Mesodermal cell (in vitro differentiated cells): ENCODE measurements at regions not wholly inside any gene's neighbourhood (a gene's known extent, or its start where the extent isn't known, plus 50 kb on each side); places are given as distances from the start of the nearest gene placed in this dataset.

Source experiments
- H3K27ac ChIP-seq: 2 replicates; pipeline ENCODE4 v1.7.0; 2013; ENCODE audit warnings: mild to moderate bottlenecking, low read depth, low read length, moderate library complexity; ENCODE audit not compliant: severe bottlenecking
- H3K36me3 ChIP-seq: 2 replicates; pipeline ENCODE4 v1.7.1; 2013; ENCODE audit warnings: mild to moderate bottlenecking, low read length, moderate library complexity; ENCODE audit not compliant: control insufficient read depth, insufficient read depth
- H3K4me1 ChIP-seq: one replicate; pipeline ENCODE4 v1.7.1; 2013; ENCODE audit warnings: mild to moderate bottlenecking, low read length; ENCODE audit not compliant: insufficient read depth, control insufficient read depth, poor library complexity, severe bottlenecking
- H3K4me3 ChIP-seq: 2 replicates; pipeline ENCODE4 v1.7.0; 2013; ENCODE audit warnings: low read length, control low read depth, mild to moderate bottlenecking; ENCODE audit not compliant: insufficient read depth, poor library complexity, severe bottlenecking; ENCODE audit errors: extremely low read depth
- H3K9me3 ChIP-seq: 2 replicates; pipeline ENCODE4 v1.7.1; 2013; ENCODE audit warnings: mild to moderate bottlenecking, low read length, moderate library complexity; ENCODE audit not compliant: control insufficient read depth
- WGBS, 2 experiments: methylation state at CpG; one replicate each; pipeline ENCODE4 v1.1.5; 2013; ENCODE audit warnings: missing lambda C conversion rate in 2 of 2; ENCODE audit not compliant: insufficient coverage in 2 of 2; 5-methylcytosine and 5-hydroxymethylcytosine counted together

DNA sequence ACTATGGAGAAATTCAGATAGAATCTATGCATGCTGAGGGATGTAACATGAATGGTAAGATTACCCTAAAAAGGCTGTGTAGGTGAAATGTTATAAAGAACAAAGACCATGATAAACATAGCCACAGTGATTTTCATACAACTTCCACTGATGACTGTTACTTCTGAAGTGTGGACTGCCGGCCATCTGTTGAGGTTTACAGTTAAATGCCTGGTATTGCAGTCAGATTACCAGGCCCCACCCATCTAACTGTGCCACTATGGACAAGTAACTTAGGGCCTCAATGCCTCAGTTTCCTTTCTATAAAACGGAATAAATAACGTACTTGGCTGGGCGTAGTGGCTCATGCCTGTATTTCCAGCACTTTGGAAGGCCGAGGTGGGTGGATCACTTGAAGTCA lies 395.6 kb downstream of the KLF12 start:
- no peaks in the 10 kb centered on the region for H3K9me3 ChIP-seq
- H3K4me3 ChIP-seq, result no peak overlapping the region
- 94 to 100% methylated on average over 4 to 5 of the region's 5 CpGs for WGBS, 2 experiments
- no peaks in the 10 kb centered on the region for H3K36me3 ChIP-seq
- no peaks in the 10 kb centered on the region for H3K4me1 ChIP-seq
- no peak overlapping the region for H3K27ac ChIP-seq

GRCh38 chr13:73737214-73737613 lies 397.0 kb downstream of the KLF12 start:
- Histone ChIP-seq H3K4me3 (no peak overlapping the region), H3K36me3 (no peaks in the 10 kb centered on the region), H3K9me3 (no peaks in the 10 kb centered on the region), H3K27ac (no peak overlapping the region), H3K4me1 (no peaks in the 10 kb centered on the region)
- 100% methylated on average over 1 of the region's 2 CpGs; no CpG with 5 or more reads in 1 of the 2 experiments for WGBS, 2 experiments

- Histone ChIP-seq H3K4me1 (no peaks in the 10 kb centered on the region), H3K9me3 (no peaks in the 10 kb centered on the region), H3K27ac (no peak overlapping the region), H3K36me3 (no peaks in the 10 kb centered on the region), H3K4me3 (no peak overlapping the region)
- 82 to 84% methylated on average over 2 to 4 of the region's 4 CpGs for WGBS, 2 experiments
These were observed 400.5 kb downstream of the KLF12 start for GRCh38 chr13:73733706-73734105.

DNA sequence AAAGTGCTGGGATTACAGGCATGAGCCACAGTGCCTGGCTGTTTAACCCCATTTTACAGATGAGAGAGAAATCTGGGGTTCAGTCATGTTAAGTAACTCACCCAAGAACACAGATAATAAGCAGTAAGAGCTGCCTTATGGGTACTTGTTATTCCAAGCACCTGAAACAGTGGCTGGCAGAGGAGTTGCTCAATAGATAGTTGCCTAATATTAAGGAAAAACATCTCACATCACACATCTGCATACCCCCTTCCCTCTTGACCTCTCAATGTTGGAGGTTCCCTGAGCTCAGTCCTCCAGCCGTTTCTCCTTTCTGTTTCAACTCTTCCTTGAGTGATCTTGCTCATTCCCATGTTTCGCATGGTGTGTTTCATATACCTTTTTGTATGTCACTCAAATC lies 401.9 kb downstream of the KLF12 start:
- no peaks in the 10 kb centered on the region for H3K4me1 ChIP-seq

GRCh38 chr13:73731564-73731963 lies 402.6 kb downstream of the KLF12 start:
- Histone ChIP-seq H3K9me3 (no peaks in the 10 kb centered on the region), H3K4me3 (no peak overlapping the region), H3K4me1 (no peaks in the 10 kb centered on the region), H3K36me3 (no peaks in the 10 kb centered on the region), H3K27ac (no peak overlapping the region)

More for the DNA sequence above, 401.9 kb downstream of the KLF12 start:
- WGBS, 2 experiments, result 91 to 95% methylated on average over 2 of the region's 2 CpGs
- Histone ChIP-seq H3K9me3 (no peaks in the 10 kb centered on the region), H3K4me3 (no peak overlapping the region), H3K27ac (no peak overlapping the region), H3K36me3 (no peaks in the 10 kb centered on the region)

GRCh38 chr13:73730014-73730413 lies 404.2 kb downstream of the KLF12 start:
- Histone ChIP-seq H3K4me3 (no peak overlapping the region), H3K4me1 (no peaks in the 10 kb centered on the region), H3K27ac (no peak overlapping the region), H3K9me3 (no peaks in the 10 kb centered on the region), H3K36me3 (no peaks in the 10 kb centered on the region)
- WGBS, 2 experiments, result 63 to 69% methylated on average over 2 to 5 of the region's 5 CpGs

GRCh38 chr13:73729046-73729445 lies 405.2 kb downstream of the KLF12 start:
- H3K4me3 ChIP-seq, result no peak overlapping the region
- H3K9me3 ChIP-seq, result no peaks in the 10 kb centered on the region
- no peaks in the 10 kb centered on the region for H3K4me1 ChIP-seq
- 100% methylated on average over 1 of the region's 1 CpG; no CpG with 5 or more reads in 1 of the 2 experiments for WGBS, 2 experiments
- no peak overlapping the region for H3K27ac ChIP-seq
- no peaks in the 10 kb centered on the region for H3K36me3 ChIP-seq

GRCh38 chr13:73722120-73722519 lies 412.1 kb downstream of the KLF12 start:
- no peak overlapping the region for H3K4me3 ChIP-seq
- no peaks in the 10 kb centered on the region for H3K4me1 ChIP-seq
- WGBS, 2 experiments, result no CpG with 5 or more reads among the region's 1 CpG
- H3K9me3 ChIP-seq, result no peaks in the 10 kb centered on the region
- H3K27ac ChIP-seq, result no peak overlapping the region
- no peaks in the 10 kb centered on the region for H3K36me3 ChIP-seq

DNA sequence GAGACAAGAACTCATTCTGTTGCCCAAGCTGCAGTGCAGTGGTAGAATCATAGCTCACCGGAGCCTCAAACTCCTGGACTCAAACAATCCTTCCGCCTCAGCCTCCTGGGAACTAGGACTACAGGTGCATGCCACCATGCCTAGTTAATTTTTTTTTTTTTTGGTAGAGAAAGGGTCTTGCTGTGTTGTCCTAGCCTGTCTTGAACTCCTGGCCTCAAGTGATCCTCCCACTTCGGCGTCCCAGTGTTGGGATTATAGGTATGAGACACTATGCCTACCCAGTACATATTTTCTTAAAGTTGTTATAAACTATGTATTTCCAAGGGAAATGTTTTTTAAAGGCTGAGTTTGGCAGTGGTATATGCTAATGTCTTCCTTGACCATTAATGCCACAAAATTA lies 412.6 kb downstream of the KLF12 start:
- Histone ChIP-seq H3K4me1 (no peaks in the 10 kb centered on the region), H3K4me3 (no peak overlapping the region), H3K27ac (no peak overlapping the region), H3K36me3 (no peaks in the 10 kb centered on the region), H3K9me3 (no peaks in the 10 kb centered on the region)
- WGBS, 2 experiments, result no CpG with 5 or more reads among the region's 4 CpGs

GRCh38 chr13:73720216-73720840 lies 413.9 kb downstream of the KLF12 start:
- 88 to 100% methylated on average over 3 of the region's 5 CpGs for WGBS, 2 experiments
- no peak overlapping the region for H3K4me3 ChIP-seq
- H3K9me3 ChIP-seq, result no peaks in the 10 kb centered on the region
- no peaks in the 10 kb centered on the region for H3K36me3 ChIP-seq
- H3K4me1 ChIP-seq, result no peaks in the 10 kb centered on the region
- no peak overlapping the region for H3K27ac ChIP-seq

DNA sequence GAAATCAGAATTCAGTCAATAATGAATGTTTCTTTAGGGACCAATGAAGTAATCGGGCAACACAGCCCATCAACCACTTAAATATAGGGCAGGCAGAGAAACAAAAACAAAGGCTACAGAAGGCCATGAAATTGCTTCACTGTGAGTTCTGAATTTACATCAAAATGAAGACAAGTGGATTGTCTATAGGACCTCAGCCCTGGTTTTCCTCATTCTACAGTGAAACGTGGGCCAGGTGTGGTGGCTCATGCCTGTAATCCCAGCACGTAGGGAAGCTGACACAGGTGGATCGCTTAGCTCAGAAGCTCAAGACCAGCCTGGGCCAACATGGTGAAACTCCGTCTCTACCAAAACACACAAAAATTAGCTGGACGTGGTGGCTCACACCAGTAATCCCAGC lies 416.0 kb downstream of the KLF12 start:
- H3K36me3 ChIP-seq, result no peaks in the 10 kb centered on the region
- WGBS, 2 experiments, result 85 to 90% methylated on average over 4 to 6 of the region's 6 CpGs
- H3K9me3 ChIP-seq, result no peaks in the 10 kb centered on the region
- no peak overlapping the region for H3K27ac ChIP-seq
- no peak overlapping the region for H3K4me3 ChIP-seq
- no peaks in the 10 kb centered on the region for H3K4me1 ChIP-seq
